K562 (cell line): ENCODE measurements at regions not wholly inside any gene's neighbourhood (a gene's known extent, or its start where the extent isn't known, plus 50 kb on each side); places are given as distances from the start of the nearest gene placed in this dataset.

ENCODE experiments used
- ATAC-seq: fragments of 200-7000 bp; cut with Tn5 transposase; 3 replicates; pipeline ENCODE4 v1.9.1; 2020; ENCODE audit warnings: moderate library complexity
- BruUV-seq: library from RNA; stranded (reverse); fragments of 400-500 nt; replicated peaks from 2 replicates; lab custom pipeline; 2021; lab: Mats Ljungman, UMichigan
- CTCF ChIA-PET: fragments of 300-600 bp; formaldehyde crosslinking; extraction: SDS; loops from one replicate; lab custom pipeline; 2021; ENCODE audit warnings: low intra/inter-chr PET ratio; lab: Yijun Ruan, JAX
- POLR2A ChIA-PET: fragments of 300-600, 350-650 bp; sonication (Branson Sonifier 250); formaldehyde crosslinking; extraction: SDS; loops from one replicate; lab custom pipeline; 2021; ENCODE audit warnings: antibody characterized with exemption, inconsistent platforms; lab: Yijun Ruan, JAX
- DNase-seq, 4 experiments: peaks; one replicate each; pipeline versions ENCODE4 v3.0.0 to v3.0.0-alpha.2; 2011 to 2018; ENCODE audit warnings: low spot score in 3 of 4, mixed read lengths in 3 of 4; ENCODE audit errors: extremely low read depth in 1 of 4
- FAIRE-seq: peaks from 2 replicates; lab custom pipeline; 2011; peaks lifted over from hg19 to GRCh38; lab: Jason Lieb, UNC
- H2AFZ ChIP-seq: 2 replicates; pipeline ENCODE4 v1.6.0; 2011; ENCODE audit warnings: low read depth, low read length, control low read depth, inconsistent platforms
- H3K27ac ChIP-seq: fragments of 200-600 bp; 3 replicates; pipeline ENCODE4 v1.8.0; 2011; ENCODE audit warnings: low read depth, mild to moderate bottlenecking, control low read depth, inconsistent platforms, low read length, moderate library complexity, mixed read lengths; ENCODE audit errors: extremely low read depth
- H3K27me3 ChIP-seq, 2 experiments: fragments of 300-600 bp in 1 of 2; 2 replicates in 1 of 2; 3 replicates in 1 of 2; pipeline versions ENCODE4 v1.6.0 to v1.8.0; 2011; ENCODE audit warnings: inconsistent platforms in 2 of 2, low read length in 2 of 2, mild to moderate bottlenecking in 1 of 2, mixed read lengths in 1 of 2, moderate library complexity in 1 of 2; ENCODE audit not compliant: control insufficient read depth in 2 of 2, insufficient read depth in 2 of 2
- H3K36me3 ChIP-seq: fragments of 300-600 bp; 3 replicates; pipeline ENCODE4 v1.8.0; 2011; ENCODE audit warnings: mild to moderate bottlenecking, low read length, inconsistent platforms; ENCODE audit not compliant: control insufficient read depth, insufficient read depth
- H3K4me1 ChIP-seq, 2 experiments: fragments of 200-600 bp in 1 of 2; replicated peaks in 1 of 2; 2 replicates in 1 of 2; 3 replicates in 1 of 2; pipeline versions ENCODE4 v1.5.1 to v1.8.0; 2011; ENCODE audit warnings: inconsistent platforms in 2 of 2, low read length in 2 of 2, mild to moderate bottlenecking in 1 of 2, mixed read lengths in 1 of 2, moderate library complexity in 1 of 2; ENCODE audit not compliant: control insufficient read depth in 2 of 2, insufficient read depth in 2 of 2
- H3K4me2 ChIP-seq: 2 replicates; pipeline ENCODE4 v1.6.1; 2011; ENCODE audit warnings: low read length, control low read depth, inconsistent platforms, mixed read lengths; ENCODE audit not compliant: insufficient read depth
- H3K4me3 ChIP-seq: fragments of 200-600 bp; sonication (generic), shearing (Covaris generic); 2 replicates; pipeline ENCODE4 v1.5.1; 2016; ENCODE audit warnings: control low read depth, inconsistent platforms
- H3K79me2 ChIP-seq: fragments of 200-600 bp; 3 replicates; pipeline ENCODE4 v1.8.0; 2011; ENCODE audit warnings: low read length, inconsistent platforms; ENCODE audit not compliant: control insufficient read depth, insufficient read depth
- H3K9ac ChIP-seq, 2 experiments: 2 replicates each; pipeline versions ENCODE4 v1.6.0 to v1.6.1; 2011; ENCODE audit warnings: low read depth in 2 of 2, low read length in 2 of 2, control low read depth in 1 of 2, inconsistent platforms in 1 of 2, mild to moderate bottlenecking in 1 of 2, mixed read lengths in 1 of 2; ENCODE audit not compliant: insufficient read depth in 1 of 2
- H3K9me1 ChIP-seq: one replicate; pipeline ENCODE4 v1.6.0; 2011; ENCODE audit warnings: inconsistent platforms, mild to moderate bottlenecking, low read length, moderate library complexity; ENCODE audit not compliant: control insufficient read depth, insufficient read depth
- H3K9me3 ChIP-seq: replicated peaks from 2 replicates; pipeline ENCODE4 v1.5.1; 2011; ENCODE audit warnings: low read depth, low read length, inconsistent platforms; ENCODE audit not compliant: control insufficient read depth, insufficient read depth
- H4K20me1 ChIP-seq: replicated peaks from 2 replicates; pipeline ENCODE4 v1.6.1; 2011; ENCODE audit warnings: low read length, inconsistent platforms, mixed read lengths; ENCODE audit not compliant: control insufficient read depth, insufficient read depth
- BRF2 ChIP-seq: IDR thresholded peaks from 3 replicates; pipeline ENCODE4 v1.6.1; 2011; ENCODE audit warnings: borderline replicate concordance, mild to moderate bottlenecking; ENCODE audit not compliant: insufficient read length, insufficient read depth
- CAMTA2 ChIP-seq: fragments of 250-450 bp; sonication (Bioruptor Pico); conservative IDR thresholded peaks from 2 replicates; pipeline ENCODE4 v1.5.1; 2022
- CBX1 ChIP-seq: sonication (generic); IDR thresholded peaks from 2 replicates; pipeline ENCODE4 v1.6.1; 2016; ENCODE audit warnings: antibody characterized with exemption, low read depth, mild to moderate bottlenecking
- ETV5 ChIP-seq: sonication (generic); formaldehyde crosslinking; IDR thresholded peaks from 2 replicates; pipeline ENCODE4 v1.4.0; 2020; ENCODE audit warnings: low read depth, mild to moderate bottlenecking, missing genetic modification reagents
- FOXA3 ChIP-seq, 2 experiments: fragments of 450-650 bp in 1 of 2; sonication (generic) in 1 of 2; formaldehyde crosslinking; IDR thresholded peaks in 1 of 2; conservative IDR thresholded peaks in 1 of 2; 2 replicates each; pipeline versions ENCODE4 v1.4.0 to v1.8.0; 2020 to 2022; ENCODE audit warnings: mild to moderate bottlenecking in 2 of 2, missing genetic modification reagents in 1 of 2
- HMBOX1 ChIP-seq: sonication (generic); IDR thresholded peaks from 2 replicates; pipeline ENCODE4 v1.6.1; 2016
- NFE2L1 ChIP-seq: fragments of 450-650 bp; IDR thresholded peaks from 2 replicates; pipeline ENCODE4 v1.6.1; 2016; ENCODE audit warnings: missing genetic modification characterization, low read depth, mild to moderate bottlenecking, missing compliant biosample characterization, moderate library complexity, borderline replicate concordance
- NFYB ChIP-seq: IDR thresholded peaks from 2 replicates; pipeline ENCODE4 v1.6.1; 2011; ENCODE audit warnings: mild to moderate bottlenecking, moderate library complexity; ENCODE audit not compliant: insufficient read length; ENCODE audit errors: extremely low read depth
- PCBP1 ChIP-seq: fragments of 200-400 bp; formaldehyde crosslinking; IDR thresholded peaks from 2 replicates; pipeline ENCODE4 v1.6.1; 2018; ENCODE audit warnings: mild to moderate bottlenecking, low read depth, low read length; ENCODE audit not compliant: poor library complexity, severe bottlenecking
- RCOR1 ChIP-seq, 2 experiments: IDR thresholded peaks; 2 replicates each; pipeline ENCODE4 v1.6.1; 2012; ENCODE audit warnings: low read depth in 2 of 2, low read length in 2 of 2, borderline replicate concordance in 1 of 2, improper control_type of control experiment in 1 of 2
- SMAD1 ChIP-seq: fragments of 150-350 bp; IDR thresholded peaks from 2 replicates; pipeline ENCODE4 v1.6.1; 2014; ENCODE audit warnings: low read length, low read depth; ENCODE audit not compliant: partially characterized antibody
- STAT5B ChIP-seq: fragments of 250-450 bp; sonication (Bioruptor Pico); IDR thresholded peaks from 2 replicates; pipeline ENCODE4 v1.8.0; 2021; ENCODE audit warnings: mild to moderate bottlenecking, inconsistent platforms
- ZBTB17 ChIP-seq: fragments of 450-650 bp; formaldehyde crosslinking; IDR thresholded peaks from 2 replicates; pipeline ENCODE4 v1.4.0; 2020; ENCODE audit warnings: mild to moderate bottlenecking
- ZBTB9 ChIP-seq: fragments of 450-650 bp; formaldehyde crosslinking; IDR thresholded peaks from 2 replicates; pipeline ENCODE4 v1.4.0; 2020; ENCODE audit warnings: mild to moderate bottlenecking, moderate library complexity
- ZNF124 ChIP-seq: sonication (generic); formaldehyde crosslinking; IDR thresholded peaks from 2 replicates; pipeline ENCODE4 v1.8.1; 2022; ENCODE audit warnings: missing genetic modification reagents
- ZNF217 ChIP-seq: sonication (generic); formaldehyde crosslinking; IDR thresholded peaks from 2 replicates; pipeline ENCODE4 v1.8.0; 2022; ENCODE audit warnings: mild to moderate bottlenecking, missing genetic modification reagents
- ZNF354B ChIP-seq: fragments of 250-450 bp; sonication (Bioruptor Pico); IDR thresholded peaks from 2 replicates; pipeline ENCODE4 v1.4.0; 2020
- ZNF655 ChIP-seq: fragments of 250-450 bp; sonication (Bioruptor Pico); IDR thresholded peaks from 2 replicates; pipeline ENCODE4 v1.5.0; 2021
- ZNF668 ChIP-seq: fragments of 250-450 bp; sonication (Bioruptor Pico); IDR thresholded peaks from 2 replicates; pipeline ENCODE4 v1.8.0; 2022; ENCODE audit warnings: mild to moderate bottlenecking, inconsistent platforms
- WGBS: fragments of 100-300 bp; shearing (Covaris generic); methylation state at CpG from one replicate; pipeline ENCODE4 v1.1.6; 2016; ENCODE audit warnings: low coverage, mixed read lengths; ENCODE audit not compliant: insufficient coverage; ENCODE audit errors: missing lambda C conversion rate; 5-methylcytosine and 5-hydroxymethylcytosine counted together
- in situ Hi-C: fragments of 300-500 bp; cut with MboI; formaldehyde crosslinking; loops from 4 replicates; pipeline ENCODE4 v1.15.0; 2018; ENCODE audit warnings: inconsistent platforms, mixed read lengths
- intact Hi-C: fragments of 100-400 bp; cut with micrococcal nuclease; formaldehyde crosslinking; loops from 2 replicates; pipeline ENCODE4 v1.14.2; 2022

DNA sequence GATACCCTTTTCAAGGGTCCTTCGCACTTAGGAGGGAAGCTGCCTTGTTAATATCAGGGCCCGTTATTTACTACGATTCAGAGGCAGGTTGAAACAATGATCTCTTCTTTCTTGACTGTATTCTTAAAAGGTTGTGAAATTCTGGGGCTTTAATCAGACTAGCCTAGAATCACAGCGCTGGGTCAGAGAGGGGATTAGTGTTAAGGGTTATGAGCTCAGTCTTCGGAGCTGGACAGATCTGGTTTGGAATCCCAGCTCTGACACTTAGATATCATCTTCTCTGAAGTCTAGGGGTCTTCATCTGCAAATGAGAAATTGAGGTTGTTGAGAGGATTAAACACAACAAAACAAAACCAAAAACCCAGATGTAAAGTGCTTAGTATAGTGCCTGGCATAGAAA is 77.4 kb downstream of the CD83 start:
- ATAC-seq (no peak), DNase-seq (no peak), FAIRE-seq (no peak)
- Histone ChIP-seq H3K4me3 (no peak overlapping the region), H3K36me3 (no peaks in the 10 kb centered on the region), H3K9me1 (no peaks in the 10 kb centered on the region), H3K9ac (no peak overlapping the region), H3K27ac (no peak overlapping the region), H4K20me1 (no peaks in the 10 kb centered on the region), H2AFZ (no peak overlapping the region), H3K27me3 (peaks cover 46 to 47% of the 10 kb centered on the region in 2 experiments), H3K9me3 (no peaks in the 10 kb centered on the region), H3K79me2 (no peaks in the 10 kb centered on the region), H3K4me2 (no peak overlapping the region), H3K4me1 (no peaks in the 10 kb centered on the region)
- ChIA-PET CTCF (no interaction called here), POLR2A (interaction anchor here (1.6 kb wide), 1 partner anchor 12 kb away, joined by 6 read pairs; no protein-coding TSS in a partner anchor)
- no TSS peak for BruUV-seq
- in situ Hi-C loops: no loop called here
- no peak for TF ChIP-seq NFE2L1 (tag)
- no peak for TF ChIP-seq PCBP1
- TF ChIP-seq ZNF354B: no peak
- no peak for TF ChIP-seq ZNF668 (CRISPR knock-in tag)
- no peak for TF ChIP-seq ZNF217
- TF ChIP-seq HMBOX1: no peak
- no peak for TF ChIP-seq ZNF124 (CRISPR knock-in tag)
- no peak for TF ChIP-seq CBX1
- no peak for TF ChIP-seq RCOR1 (IDR thresholded peaks at IDR 0.05; ENCODE audit: borderline replicate concordance in 1 of 2, low read depth in 2 of 2, low read length in 2 of 2)
- no peak for TF ChIP-seq BRF2
- TF ChIP-seq NFYB: no peak
- no peak for TF ChIP-seq ZBTB9 (CRISPR knock-in tag)
- TF ChIP-seq FOXA3 (CRISPR knock-in tag; conservative IDR thresholded peaks at IDR 0.05 in 1 of 2, IDR thresholded peaks at IDR 0.05 in 1 of 2): no peak
- no peak for TF ChIP-seq ETV5 (CRISPR knock-in tag)
- TF ChIP-seq CAMTA2: no peak
- TF ChIP-seq ZBTB17 (CRISPR knock-in tag): no peak
- no peak for TF ChIP-seq ZNF655
- TF ChIP-seq SMAD1: no peak
- TF ChIP-seq STAT5B (CRISPR knock-in tag): no peak
- WGBS: 3% methylated on average over 5 of the region's 5 CpGs
- intact Hi-C loops: no loop called here
